Kidney (tissue), 13 donors: ENCODE measurements at regions not wholly inside any gene's neighbourhood (a gene's known extent, or its start where the extent isn't known, plus 50 kb on each side); places are given as distances from the start of the nearest gene placed in this dataset.

ENCODE experiments used
- DNase-seq, 5 donors: peaks; one replicate each; pipeline ENCODE4 v3.0.0-alpha.2; 2013 to 2020
- FAIRE-seq: peaks from 2 replicates; lab custom pipeline; 2012; peaks lifted over from hg19 to GRCh38; lab: Jason Lieb, UNC
- H3K27ac ChIP-seq, 2 donors: one replicate each; pipeline ENCODE4 v1.7.0; 2013; ENCODE audit warnings: low read depth in 2 of 2, low read length in 2 of 2, inconsistent platforms in 1 of 2
- H3K27me3 ChIP-seq: one replicate; pipeline ENCODE4 v1.7.1; 2013; ENCODE audit warnings: low read length, inconsistent platforms; ENCODE audit not compliant: control insufficient read depth, insufficient read depth
- H3K36me3 ChIP-seq, 3 donors: one replicate each; pipeline versions ENCODE4 v1.7.0 to v1.7.1; 2013; ENCODE audit warnings: low read length in 3 of 3, control low read depth in 1 of 3, inconsistent platforms in 1 of 3; ENCODE audit not compliant: insufficient read depth in 3 of 3, control insufficient read depth in 2 of 3
- H3K4me1 ChIP-seq, 3 donors: one replicate each; pipeline versions ENCODE4 v1.7.0 to v1.7.1; 2013; ENCODE audit warnings: low read length in 3 of 3, inconsistent platforms in 1 of 3, low read depth in 1 of 3; ENCODE audit not compliant: control insufficient read depth in 2 of 3, insufficient read depth in 2 of 3
- H3K4me3 ChIP-seq, 3 donors: one replicate each; pipeline versions ENCODE4 v1.7.0 to v1.8.1; 2013; ENCODE audit warnings: low read length in 3 of 3, control low read depth in 1 of 3, inconsistent platforms in 1 of 3
- H3K9ac ChIP-seq, 3 donors: one replicate each; pipeline versions ENCODE4 v1.7.0 to v1.7.1; 2013; ENCODE audit warnings: low read length in 3 of 3, control low read depth in 1 of 3, inconsistent platforms in 1 of 3
- H3K9me3 ChIP-seq, 3 donors: one replicate each; pipeline versions ENCODE4 v1.7.0 to v1.7.1; 2013; ENCODE audit warnings: low read length in 3 of 3, control low read depth in 1 of 3, inconsistent platforms in 1 of 3; ENCODE audit not compliant: control insufficient read depth in 2 of 3, insufficient read depth in 1 of 3
- CTCF ChIP-seq: IDR thresholded peaks from 3 replicates; pipeline ENCODE4 v1.5.1; 2012; ENCODE audit warnings: mild to moderate bottlenecking, moderate library complexity, borderline replicate concordance; ENCODE audit not compliant: insufficient read depth; ENCODE audit errors: extremely low read depth
- intact Hi-C: fragments of 100-400 bp; cut with DNase I; formaldehyde crosslinking; loops from one replicate; pipeline ENCODE4 v1.11.1; 2022
- donor health status: control.
- donor health status: control.
- donor health status: control.
- donor health status: control.
- donor health status: control.
- donor health status: DM: yes; HTN: yes; CAD: no.
- donor health status: Normal renal cell carcinoma (clear cell type).

GRCh38 chr2:104404526-104404925, 449.4 kb upstream of the POU3F3 start:
- DNase-seq (no peak), FAIRE-seq (no peak)
- no peaks in the 10 kb centered on the region for H3K27me3 ChIP-seq
- H3K4me1 ChIP-seq: no peaks in the 10 kb centered on the region
- no peaks in the 10 kb centered on the region for H3K9me3 ChIP-seq
- no peak overlapping the region for H3K4me3 ChIP-seq
- no peak overlapping the region for H3K9ac ChIP-seq
- intact Hi-C loops: no loop called here
- no peak overlapping the region for H3K27ac ChIP-seq
- no peaks in the 10 kb centered on the region for H3K36me3 ChIP-seq
- no peak for TF ChIP-seq CTCF

- no peak overlapping the region for H3K27ac ChIP-seq
- TF ChIP-seq CTCF: no peak
- no peaks in the 10 kb centered on the region for H3K4me1 ChIP-seq
- no peaks in the 10 kb centered on the region for H3K36me3 ChIP-seq
- DNase-seq (no peak), FAIRE-seq (no peak)
- no peak overlapping the region for H3K4me3 ChIP-seq
- no peak overlapping the region for H3K9ac ChIP-seq
- H3K9me3 ChIP-seq: no peaks in the 10 kb centered on the region
- no peaks in the 10 kb centered on the region for H3K27me3 ChIP-seq
- intact Hi-C loops: no loop called here
Measured at GRCh38 chr2:104405623-104406022, 448.3 kb upstream of the POU3F3 start.

DNA sequence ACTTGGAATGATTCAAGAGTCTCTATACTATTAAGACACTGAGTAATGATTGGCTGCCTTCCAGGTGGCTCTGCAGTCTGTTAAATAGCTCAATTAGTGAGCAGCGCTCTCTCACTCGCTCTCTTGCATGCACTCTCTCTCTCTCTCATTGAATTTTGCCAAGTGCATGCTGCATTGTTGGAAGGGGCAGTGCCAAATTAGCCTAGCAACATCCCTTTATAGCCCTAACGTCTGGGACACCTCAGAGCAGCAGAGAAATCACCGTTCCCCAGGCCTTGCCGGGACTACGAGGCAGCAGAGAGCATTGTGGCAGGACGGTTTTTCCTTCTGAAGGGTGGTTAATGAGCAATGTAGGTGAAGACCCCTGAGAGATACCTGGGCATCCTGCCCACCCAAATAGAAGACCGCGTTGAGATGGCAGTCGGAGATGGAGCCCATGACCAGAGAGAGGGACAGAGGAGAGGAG, 447.6 kb upstream of the POU3F3 start:
- FAIRE-seq: no peak
- Histone ChIP-seq H3K4me3 (no peak overlapping the region), H3K4me1 (no peaks in the 10 kb centered on the region), H3K9ac (no peak overlapping the region), H3K27ac (no peak overlapping the region), H3K27me3 (no peaks in the 10 kb centered on the region), H3K9me3 (no peaks in the 10 kb centered on the region), H3K36me3 (no peaks in the 10 kb centered on the region)
- intact Hi-C loops: no loop called here
- peak in 2 of 5 donors; percentile 27 to 54 for DNase-seq
- no peak for TF ChIP-seq CTCF

DNA sequence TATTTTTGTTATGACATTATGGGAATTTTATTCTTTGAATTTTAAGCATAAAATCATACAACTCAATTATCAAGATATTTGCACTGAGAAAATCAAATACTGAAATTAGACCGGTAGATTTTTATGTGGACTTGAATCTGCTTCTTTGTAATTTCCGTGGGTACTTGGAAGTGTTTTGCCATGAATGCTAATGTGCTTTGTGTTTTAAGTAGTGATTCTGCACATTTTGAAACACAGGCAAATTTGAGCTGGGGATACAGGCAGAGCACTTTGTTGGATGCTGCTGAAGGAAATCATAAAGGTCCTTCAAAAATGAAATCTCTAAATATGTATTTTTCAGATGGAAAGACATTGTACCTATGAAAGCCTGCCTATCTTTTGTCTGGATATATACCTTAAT, 446.3 kb upstream of the POU3F3 start:
- no peaks in the 10 kb centered on the region for H3K9me3 ChIP-seq
- H3K4me1 ChIP-seq: no peaks in the 10 kb centered on the region
- TF ChIP-seq CTCF: no peak
- intact Hi-C loops: no loop called here
- no peak overlapping the region for H3K9ac ChIP-seq
- no peak overlapping the region for H3K4me3 ChIP-seq
- FAIRE-seq (no peak), DNase-seq (no peak)
- no peak overlapping the region for H3K27ac ChIP-seq
- H3K36me3 ChIP-seq: no peaks in the 10 kb centered on the region
- no peaks in the 10 kb centered on the region for H3K27me3 ChIP-seq
